ENCODE measurements at regions not wholly inside any gene's neighbourhood (a gene's known extent, or its start where the extent isn't known, plus 50 kb on each side); places are given as distances from the start of the nearest gene placed in this dataset.

DNA sequence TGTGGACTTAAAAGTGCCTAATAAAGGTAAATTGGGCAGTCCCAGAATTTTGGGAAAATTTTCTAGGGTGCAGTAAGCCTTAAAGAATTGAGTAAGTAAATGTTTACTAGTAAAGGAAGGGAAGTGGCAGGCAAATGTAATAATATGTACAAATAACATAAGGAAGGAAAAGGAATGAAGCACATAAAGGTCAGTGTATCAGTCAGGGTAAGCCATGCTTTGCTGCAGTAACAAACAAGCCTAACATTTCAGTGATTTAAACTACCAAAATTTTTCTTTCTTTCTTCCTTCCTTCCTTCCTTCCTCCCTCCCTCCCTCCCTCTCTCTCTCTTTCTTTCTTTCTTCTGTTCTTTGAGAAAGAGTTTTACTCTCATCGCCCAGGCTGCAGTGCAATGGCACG is 117.5 kb downstream of the HAO1 start:
- Histone ChIP-seq H3K27ac (ENCODE audit: extremely low read depth, low read depth, low read length) (no peak overlapping the region), H3K36me3 (ENCODE audit: control insufficient read depth in 2 of 2, insufficient read depth in 1 of 2, low read length in 2 of 2) (no peaks in the 10 kb centered on the region), H3K4me3 (ENCODE audit: low read depth, low read length) (no peak overlapping the region), H3K9me3 (ENCODE audit: control insufficient read depth, insufficient read depth, low read depth, low read length) (no peaks in the 10 kb centered on the region), H3K4me1 (ENCODE audit: control insufficient read depth, insufficient read depth, low read length) (no peaks in the 10 kb centered on the region)
- TF ChIP-seq ZNF157 (tag by site-specific recombination; IDR thresholded peaks at IDR 0.05), result no peak
- POLR2A ChIA-PET, result no interaction called here
- CTCF ChIA-PET, result no interaction called here

DNA sequence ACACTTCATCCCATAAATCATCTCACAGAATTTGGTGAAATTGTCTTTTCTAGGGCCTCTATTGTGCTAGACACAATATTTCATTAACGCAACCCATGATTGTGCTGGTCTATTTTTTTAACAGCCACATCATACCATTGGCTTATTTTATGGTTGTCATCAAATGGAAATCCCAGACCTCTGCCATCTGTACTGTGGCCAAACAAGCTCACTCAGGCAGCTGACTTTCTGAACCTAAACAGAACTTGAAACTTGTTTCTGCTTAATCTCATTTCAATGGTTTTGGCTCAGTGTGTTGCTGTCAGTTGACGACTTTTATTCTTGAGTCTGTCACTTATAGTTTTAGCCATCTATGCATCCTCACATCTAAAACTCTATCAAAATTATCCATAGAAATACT is 111.8 kb downstream of the HAO1 start:
- CTCF ChIA-PET, result no interaction called here
- Histone ChIP-seq H3K27ac (ENCODE audit: extremely low read depth, low read depth, low read length) (no peak overlapping the region), H3K36me3 (ENCODE audit: control insufficient read depth in 2 of 2, insufficient read depth in 1 of 2, low read length in 2 of 2) (no peaks in the 10 kb centered on the region), H3K4me1 (ENCODE audit: control insufficient read depth, insufficient read depth, low read length) (no peaks in the 10 kb centered on the region), H3K4me3 (ENCODE audit: low read depth, low read length) (no peak overlapping the region), H3K9me3 (ENCODE audit: control insufficient read depth, insufficient read depth, low read depth, low read length) (no peaks in the 10 kb centered on the region)
- POLR2A ChIA-PET, result no interaction called here
- TF ChIP-seq ZNF843 (tag by site-specific recombination; IDR thresholded peaks at IDR 0.05) (no peak), ZNF585B (tag by site-specific recombination; IDR thresholded peaks at IDR 0.05) (no peak), ZNF140 (tag by site-specific recombination; IDR thresholded peaks at IDR 0.05) (no peak), OVOL3 (tag by site-specific recombination; IDR thresholded peaks at IDR 0.05) (no peak), KLF7 (tag by site-specific recombination; IDR thresholded peaks at IDR 0.05; ENCODE audit: borderline replicate concordance) (no peak), ZNF354C (tag by site-specific recombination; IDR thresholded peaks at IDR 0.05; ENCODE audit: borderline replicate concordance, low read depth) (no peak), ZNF777 (tag by site-specific recombination; IDR thresholded peaks at IDR 0.05; ENCODE audit: borderline replicate concordance) (no peak), GLIS2 (tag by site-specific recombination; IDR thresholded peaks at IDR 0.05) (no peak), ZNF560 (tag by site-specific recombination; IDR thresholded peaks at IDR 0.05; ENCODE audit: borderline replicate concordance) (no peak), ZXDB (tag by site-specific recombination; IDR thresholded peaks at IDR 0.05) (no peak), MYNN (tag by site-specific recombination; IDR thresholded peaks at IDR 0.05; ENCODE audit: borderline replicate concordance) (no peak), ZNF514 (tag by site-specific recombination; IDR thresholded peaks at IDR 0.05) (no peak), ZNF518A (tag by site-specific recombination; conservative IDR thresholded peaks at IDR 0.05; ENCODE audit: low read depth) (no peak)
- TF ChIP-seq, protein P1, sequence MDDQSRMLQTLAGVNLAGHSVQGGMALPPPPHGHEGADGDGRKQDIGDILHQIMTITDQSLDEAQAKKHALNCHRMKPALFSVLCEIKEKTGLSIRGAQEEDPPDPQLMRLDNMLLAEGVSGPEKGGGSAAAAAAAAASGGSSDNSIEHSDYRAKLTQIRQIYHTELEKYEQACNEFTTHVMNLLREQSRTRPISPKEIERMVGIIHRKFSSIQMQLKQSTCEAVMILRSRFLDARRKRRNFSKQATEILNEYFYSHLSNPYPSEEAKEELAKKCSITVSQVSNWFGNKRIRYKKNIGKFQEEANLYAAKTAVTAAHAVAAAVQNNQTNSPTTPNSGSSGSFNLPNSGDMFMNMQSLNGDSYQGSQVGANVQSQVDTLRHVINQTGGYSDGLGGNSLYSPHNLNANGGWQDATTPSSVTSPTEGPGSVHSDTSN (CRISPR knock-in tag; IDR thresholded peaks at IDR 0.05), result no peak

DNA sequence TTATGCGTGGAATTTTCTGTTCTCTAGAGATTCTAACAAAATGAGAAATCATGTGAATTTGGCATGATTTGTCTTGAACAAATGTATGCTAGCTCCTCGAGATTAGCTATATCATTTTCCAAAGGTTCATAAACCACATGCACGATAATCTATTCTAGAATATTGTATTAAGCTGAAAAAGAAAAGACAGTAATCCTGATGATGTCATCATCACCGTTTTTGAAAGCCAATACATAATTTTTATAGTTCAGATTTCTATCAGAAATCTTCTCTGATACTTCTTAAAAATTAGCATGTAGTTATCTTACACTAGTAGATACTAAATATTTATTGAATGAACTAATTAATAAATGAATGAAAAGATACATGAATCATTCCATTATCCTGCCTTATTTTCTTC is 111.2 kb downstream of the HAO1 start:
- H3K36me3 ChIP-seq (ENCODE audit: control insufficient read depth in 2 of 2, insufficient read depth in 1 of 2, low read length in 2 of 2), result no peaks in the 10 kb centered on the region
- H3K4me3 ChIP-seq (ENCODE audit: low read depth, low read length), result no peak overlapping the region
- no peaks in the 10 kb centered on the region for H3K9me3 ChIP-seq (ENCODE audit: control insufficient read depth, insufficient read depth, low read depth, low read length)
- H3K27ac ChIP-seq (ENCODE audit: extremely low read depth, low read depth, low read length), result no peak overlapping the region
- POLR2A ChIA-PET, result no interaction called here
- no peaks in the 10 kb centered on the region for H3K4me1 ChIP-seq (ENCODE audit: control insufficient read depth, insufficient read depth, low read length)
- TF ChIP-seq ATF2 (tag by site-specific recombination; IDR thresholded peaks at IDR 0.05; ENCODE audit: low read depth) (0 out of 2 replicates have a peak, but pooled peaks have one; percentile 29), ZNF580 (tag by site-specific recombination; IDR thresholded peaks at IDR 0.05) (no peak)
- CTCF ChIA-PET, result no interaction called here
